IMR-90 (cell line): ENCODE measurements at regions not wholly inside any gene's neighbourhood (a gene's known extent, or its start where the extent isn't known, plus 50 kb on each side); places are given as distances from the start of the nearest gene placed in this dataset.

Source experiments
- BHLHE40 ChIP-seq: fragments of 150-350 bp; IDR thresholded peaks from 2 replicates; pipeline ENCODE4 v1.6.1; 2016; ENCODE audit warnings: mild to moderate bottlenecking, low read depth, low read length
- CEBPB ChIP-seq: IDR thresholded peaks from 2 replicates; pipeline ENCODE4 v1.6.1; 2012; ENCODE audit warnings: low read depth, low read length, improper control_type of control experiment
- CTCF ChIP-seq: conservative IDR thresholded peaks from 2 replicates; pipeline ENCODE4 v1.5.1; 2012; ENCODE audit warnings: mild to moderate bottlenecking, low read depth, low read length, improper control_type of control experiment
- MAFK ChIP-seq: IDR thresholded peaks from 2 replicates; pipeline ENCODE4 v1.6.1; 2012; ENCODE audit warnings: low read depth, low read length, improper control_type of control experiment
- MAZ ChIP-seq: IDR thresholded peaks from 2 replicates; pipeline ENCODE4 v1.6.1; 2012; ENCODE audit warnings: low read depth, mild to moderate bottlenecking, low read length, improper control_type of control experiment, moderate library complexity, borderline replicate concordance
- POLR2A ChIP-seq: IDR thresholded peaks from 2 replicates; pipeline ENCODE4 v1.6.1; 2012; ENCODE audit warnings: mild to moderate bottlenecking, low read depth, low read length
- RAD21 ChIP-seq: IDR thresholded peaks from 2 replicates; pipeline ENCODE4 v1.6.1; 2012; ENCODE audit warnings: low read length, improper control_type of control experiment
- RCOR1 ChIP-seq: IDR thresholded peaks from 2 replicates; pipeline ENCODE4 v1.6.1; 2012; ENCODE audit warnings: mild to moderate bottlenecking, low read length, improper control_type of control experiment; ENCODE audit not compliant: insufficient replicate concordance
- RFX5 ChIP-seq: IDR thresholded peaks from 2 replicates; pipeline ENCODE4 v1.8.0; 2012; ENCODE audit warnings: low read depth, mild to moderate bottlenecking, low read length, moderate library complexity
- SMC3 ChIP-seq: fragments of 150-350 bp; IDR thresholded peaks from 2 replicates; pipeline ENCODE4 v1.6.1; 2016; ENCODE audit warnings: low read depth, mild to moderate bottlenecking, antibody characterized with exemption, low read length, moderate library complexity

DNA sequence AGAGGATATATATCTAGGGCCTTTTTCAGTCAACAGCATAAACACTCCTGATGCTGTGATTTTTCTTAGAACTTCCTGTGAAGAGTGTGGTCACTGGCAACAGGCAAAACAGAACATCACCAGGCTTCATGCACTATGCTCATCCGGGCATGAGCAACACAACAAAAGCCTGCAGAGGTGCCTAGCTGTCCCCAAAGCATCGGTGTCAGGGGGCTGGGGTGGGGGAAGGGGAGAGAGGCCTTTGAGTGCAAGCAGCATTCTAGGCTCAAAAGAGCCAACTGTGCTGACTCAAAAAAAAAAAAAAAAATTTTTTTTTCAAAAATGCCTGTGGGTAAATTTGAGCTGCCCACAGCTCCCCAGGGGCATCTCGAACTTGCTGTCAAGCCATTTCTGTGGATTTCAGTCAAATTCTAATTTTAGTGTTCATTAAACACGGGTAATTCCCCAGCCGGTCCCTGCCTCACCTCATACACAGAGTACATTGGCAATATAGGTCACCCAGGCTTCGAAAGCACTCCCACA, 194.6 kb upstream of the DYNLRB2 start:
- TF ChIP-seq CTCF (no peak), RAD21 (no peak), RFX5 (no peak), RCOR1 (no peak), POLR2A (no peak), MAFK (no peak), MAZ (no peak), BHLHE40 (no peak), SMC3 (no peak), CEBPB (no peak)
